HEK293T (cell line): ENCODE measurements at regions not wholly inside any gene's neighbourhood (a gene's known extent, or its start where the extent isn't known, plus 50 kb on each side); places are given as distances from the start of the nearest gene placed in this dataset.

ENCODE experiments used
- CTCF ChIA-PET: fragments of 350-600 bp; formaldehyde crosslinking; extraction: SDS; loops from one replicate; lab custom pipeline; 2021; ENCODE audit warnings: antibody characterized with exemption, inconsistent platforms; lab: Yijun Ruan, JAX
- POLR2A ChIA-PET: fragments of 350-600 bp; formaldehyde crosslinking; extraction: SDS; loops from one replicate; lab custom pipeline; 2020; ENCODE audit warnings: antibody characterized with exemption, inconsistent platforms; lab: Yijun Ruan, JAX
- DNase-seq: peaks from one replicate; pipeline ENCODE4 v3.0.0; 2012; ENCODE audit warnings: mixed read lengths; ENCODE audit errors: extremely low spot score
- BHLHE40 ChIP-seq: fragments of 450-650 bp; IDR thresholded peaks from 2 replicates; pipeline ENCODE4 v1.6.1; 2016; ENCODE audit warnings: mild to moderate bottlenecking, moderate library complexity, borderline replicate concordance
- ELF4 ChIP-seq: fragments of 450-650 bp; IDR thresholded peaks from 2 replicates; pipeline ENCODE4 v1.6.1; 2017; ENCODE audit warnings: antibody characterized with exemption
- FOXK2 ChIP-seq: fragments of 450-650 bp; IDR thresholded peaks from 2 replicates; pipeline ENCODE4 v1.6.1; 2016; ENCODE audit warnings: mild to moderate bottlenecking
- HDGF ChIP-seq: fragments of 450-650 bp; IDR thresholded peaks from 2 replicates; pipeline ENCODE4 v1.6.1; 2017; ENCODE audit warnings: antibody characterized with exemption, borderline replicate concordance
- L3MBTL2 ChIP-seq: fragments of 450-650 bp; conservative IDR thresholded peaks from 2 replicates; pipeline ENCODE4 v1.6.1; 2016; ENCODE audit warnings: mild to moderate bottlenecking
- LEF1 ChIP-seq: fragments of 450-650 bp; IDR thresholded peaks from 2 replicates; pipeline ENCODE4 v1.6.1; 2017; ENCODE audit warnings: mild to moderate bottlenecking, borderline replicate concordance
- SP1 ChIP-seq: fragments of 450-650 bp; IDR thresholded peaks from 2 replicates; pipeline ENCODE4 v1.6.1; 2017
- SUZ12 ChIP-seq: fragments of 450-650 bp; IDR thresholded peaks from 2 replicates; pipeline ENCODE4 v1.6.1; 2016; ENCODE audit warnings: mild to moderate bottlenecking
- ZNF384 ChIP-seq: fragments of 450-650 bp; IDR thresholded peaks from 2 replicates; pipeline ENCODE4 v1.6.1; 2016

DNA sequence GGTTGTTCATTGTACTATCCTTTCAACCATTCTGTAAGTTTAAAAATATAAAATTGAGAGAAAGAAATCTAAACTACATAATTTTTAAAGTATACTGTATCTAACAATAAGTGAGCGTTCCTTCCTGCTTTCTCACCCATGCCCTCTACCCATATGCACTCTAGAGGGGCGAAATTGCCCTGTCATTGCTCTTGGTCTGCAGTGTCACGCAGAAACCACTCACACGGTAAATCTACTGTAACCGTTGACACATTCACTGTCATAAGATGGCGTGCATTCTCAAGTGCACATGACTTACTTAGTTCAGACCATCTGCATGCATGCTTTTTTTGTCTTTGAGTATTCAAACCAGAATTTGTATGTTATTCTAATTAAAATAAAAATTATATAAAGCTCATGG is 55.7 kb upstream of the NIPBL start:
- POLR2A ChIA-PET = no interaction called here
- CTCF ChIA-PET = no interaction called here
- no peak for TF ChIP-seq L3MBTL2
- no peak for TF ChIP-seq ELF4
- no peak for TF ChIP-seq HDGF
- DNase-seq = no peak

DNA sequence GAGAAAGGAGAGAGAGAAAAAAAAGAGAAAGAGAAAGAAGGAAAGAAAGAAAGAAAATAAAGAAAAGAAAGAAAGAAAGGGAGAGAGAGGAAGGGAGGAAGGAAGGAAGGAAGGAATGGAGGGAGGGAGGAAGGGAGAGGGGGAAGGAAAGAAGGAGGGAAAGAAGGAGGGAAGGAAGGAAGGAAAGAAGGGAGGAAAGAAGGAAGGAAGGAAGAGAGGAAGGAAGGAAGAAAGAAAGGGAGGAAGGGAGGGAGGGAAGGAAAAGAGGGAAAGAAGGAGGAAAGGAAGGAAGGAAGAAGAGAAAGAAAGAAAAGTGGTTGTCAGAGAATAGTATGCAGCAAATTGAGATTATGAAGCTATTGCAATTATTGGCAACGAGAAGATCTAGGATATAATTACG is 49.9 kb upstream of the NIPBL start:
- CTCF ChIA-PET = interaction anchor here (1.1 kb wide), 1 partner anchor 87 kb away, joined by 3 read pairs; no protein-coding TSS in a partner anchor
- POLR2A ChIA-PET = no interaction called here
- DNase-seq = no peak
- TF ChIP-seq ZNF384 (no peak), SUZ12 (no peak), LEF1 (no peak), SP1 (no peak), BHLHE40 (no peak), FOXK2 (no peak), ELF4 (no peak)
